Astrocyte of the spinal cord (primary cell): ENCODE measurements at regions not wholly inside any gene's neighbourhood (a gene's known extent, or its start where the extent isn't known, plus 50 kb on each side); places are given as distances from the start of the nearest gene placed in this dataset.

ENCODE experiments used
- DNase-seq: peaks from one replicate; pipeline ENCODE4 v3.0.0; 2011; ENCODE audit warnings: low read depth, low spot score
- H3K4me3 ChIP-seq: 2 replicates; pipeline ENCODE4 v1.5.1; 2011; ENCODE audit warnings: low read depth, mild to moderate bottlenecking, low read length, moderate library complexity
- in situ Hi-C: cut with HindIII; loops from 2 replicates; pipeline ENCODE4 v1.10.0; 2017; ENCODE audit warnings: low sequenced_read_pairs
- TF ChIP-seq, protein P1 (sequence below): IDR thresholded peaks from 2 replicates; pipeline ENCODE4 v1.5.1; 2012; ENCODE audit warnings: low read depth, mild to moderate bottlenecking, low read length, inconsistent platforms

GRCh38 chr11:113578033-113578380 lies 102.8 kb upstream of the DRD2 start:
- in situ Hi-C loops: no loop called here
- H3K4me3 ChIP-seq: no peak overlapping the region
- DNase-seq: no peak
- TF ChIP-seq, protein P1, sequence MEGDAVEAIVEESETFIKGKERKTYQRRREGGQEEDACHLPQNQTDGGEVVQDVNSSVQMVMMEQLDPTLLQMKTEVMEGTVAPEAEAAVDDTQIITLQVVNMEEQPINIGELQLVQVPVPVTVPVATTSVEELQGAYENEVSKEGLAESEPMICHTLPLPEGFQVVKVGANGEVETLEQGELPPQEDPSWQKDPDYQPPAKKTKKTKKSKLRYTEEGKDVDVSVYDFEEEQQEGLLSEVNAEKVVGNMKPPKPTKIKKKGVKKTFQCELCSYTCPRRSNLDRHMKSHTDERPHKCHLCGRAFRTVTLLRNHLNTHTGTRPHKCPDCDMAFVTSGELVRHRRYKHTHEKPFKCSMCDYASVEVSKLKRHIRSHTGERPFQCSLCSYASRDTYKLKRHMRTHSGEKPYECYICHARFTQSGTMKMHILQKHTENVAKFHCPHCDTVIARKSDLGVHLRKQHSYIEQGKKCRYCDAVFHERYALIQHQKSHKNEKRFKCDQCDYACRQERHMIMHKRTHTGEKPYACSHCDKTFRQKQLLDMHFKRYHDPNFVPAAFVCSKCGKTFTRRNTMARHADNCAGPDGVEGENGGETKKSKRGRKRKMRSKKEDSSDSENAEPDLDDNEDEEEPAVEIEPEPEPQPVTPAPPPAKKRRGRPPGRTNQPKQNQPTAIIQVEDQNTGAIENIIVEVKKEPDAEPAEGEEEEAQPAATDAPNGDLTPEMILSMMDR: no peak

DNA sequence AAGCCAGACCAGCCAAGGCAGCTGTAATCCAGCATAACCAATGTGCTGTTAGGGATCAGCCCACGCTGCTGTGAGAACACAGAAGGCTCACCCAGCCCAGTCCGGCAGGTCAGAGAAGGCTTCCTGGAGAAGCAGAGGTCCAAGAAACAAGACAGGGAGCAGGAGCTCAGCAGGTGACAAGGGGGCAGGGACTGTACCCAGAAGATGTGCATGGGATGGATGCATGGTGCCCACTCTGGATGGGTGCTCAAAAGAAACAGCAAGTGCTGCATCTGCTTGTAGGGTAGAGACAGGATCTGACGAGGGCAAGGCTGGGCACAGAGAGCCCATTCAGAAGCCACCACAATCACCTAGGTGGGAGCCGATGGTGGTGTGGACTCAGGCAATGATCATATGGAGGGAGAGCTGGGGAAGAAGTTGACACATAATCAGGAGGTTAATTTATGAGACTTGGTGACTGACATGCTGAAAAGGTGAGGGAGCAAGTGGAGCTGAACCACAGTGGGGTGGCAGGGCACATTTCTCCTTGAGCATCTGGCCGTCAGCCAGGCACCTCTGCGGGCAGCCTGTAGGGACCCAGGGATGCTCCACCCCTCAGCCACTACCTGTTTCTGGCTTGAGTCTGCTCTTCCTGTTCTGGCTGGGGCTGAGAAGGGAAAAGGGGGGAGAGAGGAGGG lies 102.3 kb upstream of the DRD2 start:
- TF ChIP-seq, protein P1: no peak
- in situ Hi-C loops: no loop called here
- DNase-seq: no peak

GRCh38 chr11:113574586-113574985 lies 99.4 kb upstream of the DRD2 start:
- TF ChIP-seq, protein P1: no peak
- H3K4me3 ChIP-seq: no peak overlapping the region
- in situ Hi-C loops: no loop called here
- DNase-seq: no peak

More for the DNA sequence above, 102.3 kb upstream of the DRD2 start:
- no peak overlapping the region for H3K4me3 ChIP-seq

DNA sequence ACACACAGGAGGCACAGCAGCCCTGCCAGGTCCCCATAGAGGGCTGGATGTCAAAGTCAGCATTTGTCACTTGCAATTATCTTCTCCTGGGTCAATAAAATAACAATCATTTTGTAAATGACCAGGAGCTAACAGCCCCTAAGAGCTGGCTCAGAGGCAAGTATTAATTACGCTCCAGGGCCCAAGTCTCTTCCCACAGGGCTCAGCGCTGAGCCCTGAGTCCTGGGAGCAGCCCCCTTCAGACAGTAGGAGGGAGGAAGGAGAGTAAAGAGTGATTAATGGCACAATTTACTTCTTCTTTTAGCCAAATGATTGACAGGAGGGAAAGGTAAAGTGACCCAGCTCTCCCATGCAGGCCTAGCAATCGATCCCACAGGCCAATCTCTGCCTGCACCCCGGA lies 99.0 kb upstream of the DRD2 start:
- H3K4me3 ChIP-seq: no peak overlapping the region
- TF ChIP-seq, protein P1: no peak
- in situ Hi-C loops: no loop called here
- DNase-seq: no peak

GRCh38 chr11:113572136-113572735 lies 97.0 kb upstream of the DRD2 start:
- no peak overlapping the region for H3K4me3 ChIP-seq
- DNase-seq: no peak
- TF ChIP-seq, protein P1: no peak
- in situ Hi-C loops: no loop called here

- no peak for DNase-seq
- H3K4me3 ChIP-seq: no peak overlapping the region
- TF ChIP-seq, protein P1: no peak
- in situ Hi-C loops: no loop called here
Measured at GRCh38 chr11:113571531-113571930, 96.3 kb upstream of the DRD2 start.
